Aorta (tissue), 5 donors: ENCODE measurements at regions not wholly inside any gene's neighbourhood (a gene's known extent, or its start where the extent isn't known, plus 50 kb on each side); places are given as distances from the start of the nearest gene placed in this dataset.

Experiments
- ATAC-seq: fragments of 200-7000 bp; cut with Tn5 transposase; one replicate; pipeline ENCODE4 v1.9.1; 2022; ENCODE audit warnings: moderate library complexity; ENCODE audit not compliant: low FRiP score
- DNase-seq, 2 donors: peaks; one replicate each; pipeline ENCODE4 v3.0.0-alpha.2; 2020
- H3K27ac ChIP-seq, 2 donors: one replicate each; pipeline ENCODE4 v1.5.1; 2013; ENCODE audit warnings: low read length in 2 of 2, mild to moderate bottlenecking in 2 of 2, moderate library complexity in 2 of 2, control low read depth in 1 of 2, inconsistent platforms in 1 of 2, low read depth in 1 of 2
- H3K27me3 ChIP-seq, 2 donors: one replicate each; pipeline ENCODE4 v1.6.1; 2013; ENCODE audit warnings: control low read depth in 1 of 2, low read length in 1 of 2, mild to moderate bottlenecking in 1 of 2, moderate library complexity in 1 of 2; ENCODE audit not compliant: insufficient read depth in 2 of 2, control insufficient read depth in 1 of 2
- H3K36me3 ChIP-seq, 2 donors: one replicate each; pipeline ENCODE4 v1.6.1; 2013; ENCODE audit warnings: control low read depth in 1 of 2, low read length in 1 of 2, mild to moderate bottlenecking in 1 of 2; ENCODE audit not compliant: insufficient read depth in 2 of 2, control insufficient read depth in 1 of 2
- H3K4me1 ChIP-seq, 2 donors: one replicate each; pipeline ENCODE4 v1.6.1; 2013; ENCODE audit warnings: low read length in 2 of 2, control low read depth in 1 of 2, mild to moderate bottlenecking in 1 of 2, moderate library complexity in 1 of 2; ENCODE audit not compliant: insufficient read depth in 2 of 2, control insufficient read depth in 1 of 2
- H3K4me3 ChIP-seq, 2 donors: one replicate each; pipeline ENCODE4 v1.5.1; 2013; ENCODE audit warnings: low read length in 2 of 2, control low read depth in 1 of 2, mild to moderate bottlenecking in 1 of 2
- H3K9me3 ChIP-seq: one replicate; pipeline ENCODE4 v1.6.1; 2013; ENCODE audit warnings: mild to moderate bottlenecking, low read length; ENCODE audit not compliant: control insufficient read depth
- whole genome bisulfite sequencing, 2 donors: extraction: QIAGEN DNeasy Blood & Tissue Kit; methylation state at CpG; one replicate each; pipeline ENCODE4 v1.1.7; 2013; 5-methylcytosine and 5-hydroxymethylcytosine counted together
- intact Hi-C, 2 donors: fragments of 100-400 bp; cut with DNase I; formaldehyde crosslinking; loops; one replicate each; pipeline versions ENCODE4 v1.14.2 to v1.15.0; 2022
- donor health status: healthy with polysubstance abuse.
- donor health status: Bipolar disorder and iron deficiency.
- donor health status: DM: no; HTN: no; CAD: no.
- donor health status: DM: no; HTN: no; CAD: no.
- donor health status: DM: yes; HTN: yes; CAD: no.

DNA sequence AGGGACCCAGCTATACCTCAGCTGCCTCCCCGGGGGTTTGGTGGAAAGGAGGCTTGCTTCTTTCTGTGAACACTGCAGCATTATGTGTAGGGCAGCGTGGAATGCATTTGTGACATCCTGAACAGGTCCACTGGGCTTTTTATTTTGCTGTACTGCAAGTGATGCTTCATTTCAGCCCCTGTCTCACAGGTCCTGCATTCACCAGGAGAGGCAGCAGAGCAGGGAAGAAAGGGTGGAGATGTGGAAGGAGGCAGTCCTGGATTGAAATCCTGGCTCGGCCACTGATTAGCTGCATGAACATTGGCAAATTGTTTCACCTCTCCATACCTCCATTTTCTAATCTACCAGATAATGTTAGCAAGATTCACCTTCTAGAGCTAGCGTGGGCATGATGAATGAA is 77.9 kb upstream of the ZBTB18 start:
- no peak overlapping the region for H3K4me3 ChIP-seq
- no peaks in the 10 kb centered on the region for H3K4me1 ChIP-seq
- H3K36me3 ChIP-seq = no peaks in the 10 kb centered on the region
- intact Hi-C loops = no loop called here
- no peaks in the 10 kb centered on the region for H3K27me3 ChIP-seq
- no peaks in the 10 kb centered on the region for H3K9me3 ChIP-seq
- ATAC-seq (no peak), DNase-seq (no peak)
- 77% methylated on average over 4 of the region's 4 CpGs for whole genome bisulfite sequencing, 2 donors
- no peak overlapping the region for H3K27ac ChIP-seq

- no peak for ATAC-seq
Measured at GRCh38 chr1:243970077-243970476, 81.0 kb upstream of the ZBTB18 start.

DNA sequence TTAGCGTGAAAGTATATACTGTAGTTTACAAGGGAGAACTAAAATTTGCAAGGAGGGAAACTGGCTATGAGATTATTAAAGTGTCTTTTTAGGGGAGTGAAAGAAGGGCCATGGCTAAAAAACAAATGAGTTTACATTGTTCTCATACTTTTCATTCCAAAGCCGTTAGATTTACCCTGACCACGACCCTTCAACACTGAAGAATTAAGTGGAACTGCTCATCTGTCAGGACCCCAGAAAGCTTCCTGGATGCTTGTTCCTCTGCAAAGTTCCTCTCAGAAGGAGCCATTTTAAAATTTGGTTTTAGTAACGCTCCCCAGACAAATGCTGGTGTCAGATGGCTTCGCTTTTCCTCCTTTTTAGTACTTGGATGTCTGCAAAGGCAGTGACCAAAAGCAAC is 82.7 kb upstream of the ZBTB18 start:
- no peaks in the 10 kb centered on the region for H3K4me1 ChIP-seq
- DNase-seq = no peak
- 50 to 52% methylated on average over 5 of the region's 5 CpGs for WGBS, 2 donors

More at GRCh38 chr1:243970077-243970476, 81.0 kb upstream of the ZBTB18 start:
- intact Hi-C loops = no loop called here
- Histone ChIP-seq H3K4me3 (no peak overlapping the region), H3K9me3 (no peaks in the 10 kb centered on the region), H3K27me3 (no peaks in the 10 kb centered on the region), H3K4me1 (no peaks in the 10 kb centered on the region), H3K36me3 (no peaks in the 10 kb centered on the region), H3K27ac (no peak overlapping the region)
- DNase-seq = no peak
- WGBS, 2 donors = 96 to 100% methylated on average over 2 of the region's 2 CpGs

GRCh38 chr1:243964915-243965314 is 86.2 kb upstream of the ZBTB18 start:
- ATAC-seq (no peak), DNase-seq (no peak)
- no peaks in the 10 kb centered on the region for H3K27me3 ChIP-seq
- WGBS, 2 donors = 93 to 98% methylated on average over 2 of the region's 2 CpGs
- H3K4me1 ChIP-seq = no peaks in the 10 kb centered on the region
- H3K4me3 ChIP-seq = no peak overlapping the region
- H3K9me3 ChIP-seq = no peaks in the 10 kb centered on the region
- intact Hi-C loops = no loop called here
- no peaks in the 10 kb centered on the region for H3K36me3 ChIP-seq
- no peak overlapping the region for H3K27ac ChIP-seq

More for the DNA sequence above, 82.7 kb upstream of the ZBTB18 start:
- Histone ChIP-seq H3K27me3 (no peaks in the 10 kb centered on the region), H3K9me3 (no peaks in the 10 kb centered on the region), H3K27ac (no peak overlapping the region), H3K36me3 (no peaks in the 10 kb centered on the region), H3K4me3 (no peak overlapping the region)
- ATAC-seq = no peak
- intact Hi-C loops = no loop called here

DNA sequence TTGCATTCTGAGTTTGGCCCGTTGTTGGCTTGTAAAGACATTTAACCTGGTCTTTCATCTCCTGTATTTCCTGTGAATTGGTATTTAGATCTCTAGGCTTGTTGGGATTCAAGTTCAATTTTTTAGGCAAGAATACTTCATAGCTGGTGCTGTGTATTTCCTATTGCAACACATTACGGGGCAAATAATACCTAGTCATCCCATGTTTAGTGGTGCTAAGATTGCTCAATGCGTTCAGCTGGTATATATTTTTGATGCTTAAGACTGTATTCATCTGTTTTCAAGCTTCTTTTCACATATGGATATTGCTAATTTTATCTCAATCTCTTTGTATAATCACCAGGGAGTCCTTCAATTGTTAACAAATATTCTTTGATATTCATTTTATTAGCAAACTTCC is 87.5 kb upstream of the ZBTB18 start:
- Histone ChIP-seq H3K9me3 (no peaks in the 10 kb centered on the region), H3K36me3 (no peaks in the 10 kb centered on the region), H3K4me1 (no peaks in the 10 kb centered on the region), H3K27ac (no peak overlapping the region), H3K27me3 (no peaks in the 10 kb centered on the region), H3K4me3 (no peak overlapping the region)
- intact Hi-C loops = no loop called here
- WGBS, 2 donors = 89 to 92% methylated on average over 3 of the region's 3 CpGs
- ATAC-seq (no peak), DNase-seq (no peak)

DNA sequence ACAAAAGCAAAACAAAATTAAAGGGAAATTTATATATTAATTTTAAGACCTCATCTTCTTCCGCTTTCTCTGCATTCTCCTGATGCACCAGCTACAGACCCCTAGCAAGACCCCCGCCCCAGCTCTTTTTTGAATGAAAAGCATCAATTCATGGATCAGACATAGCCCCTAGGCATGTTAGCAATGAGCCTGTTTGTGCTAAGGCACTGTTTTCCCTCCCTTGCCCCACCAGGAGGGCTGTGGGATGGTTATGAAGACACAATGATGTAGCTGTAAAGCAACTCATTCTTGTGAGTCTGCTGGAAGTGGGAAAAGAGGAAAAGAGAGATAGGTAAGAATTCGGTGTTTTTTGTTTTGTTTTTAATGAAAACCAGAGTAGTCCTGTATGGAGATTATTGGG is 88.5 kb upstream of the ZBTB18 start:
- WGBS, 2 donors = 87 to 92% methylated on average over 3 of the region's 3 CpGs
- no peak for DNase-seq
- no peaks in the 10 kb centered on the region for H3K27me3 ChIP-seq
- intact Hi-C loops = no loop called here
- no peaks in the 10 kb centered on the region for H3K36me3 ChIP-seq
- no peaks in the 10 kb centered on the region for H3K4me1 ChIP-seq
- no peak for ATAC-seq
- no peak overlapping the region for H3K4me3 ChIP-seq
- H3K27ac ChIP-seq = no peak overlapping the region
- no peaks in the 10 kb centered on the region for H3K9me3 ChIP-seq

DNA sequence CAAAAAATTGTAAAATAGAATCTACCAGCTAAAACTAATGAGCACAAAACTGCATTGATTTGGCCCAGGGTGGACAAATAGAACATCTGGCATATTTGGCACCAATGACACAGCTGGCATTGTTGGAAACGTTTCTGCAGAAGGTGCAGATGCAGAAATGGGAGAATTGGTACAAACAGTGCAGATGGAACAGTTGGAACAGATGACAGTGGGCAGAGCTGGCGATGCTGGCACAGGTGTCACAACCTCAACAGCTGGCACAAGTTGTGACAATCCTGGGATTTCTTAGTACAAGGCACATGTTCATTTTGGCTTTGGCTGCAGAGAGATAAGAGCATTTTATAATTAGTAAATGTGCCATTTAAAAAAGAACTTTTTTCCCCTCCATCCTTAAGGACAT is 91.1 kb upstream of the ZBTB18 start:
- Histone ChIP-seq H3K4me3 (no peak overlapping the region), H3K27me3 (peaks cover 0 to 2% of the 10 kb centered on the region in 2 donors), H3K36me3 (no peaks in the 10 kb centered on the region), H3K27ac (no peak overlapping the region), H3K4me1 (no peaks in the 10 kb centered on the region), H3K9me3 (no peaks in the 10 kb centered on the region)
- intact Hi-C loops = no loop called here
- 52 to 62% methylated on average over 2 of the region's 2 CpGs for WGBS, 2 donors
- no peak for DNase-seq
- ATAC-seq = no peak

GRCh38 chr1:243957141-243957540 is 93.9 kb upstream of the ZBTB18 start:
- peaks cover 0 to 2% of the 10 kb centered on the region in 2 donors for H3K27me3 ChIP-seq
- DNase-seq (no peak), ATAC-seq (no peak)
- H3K4me1 ChIP-seq = no peaks in the 10 kb centered on the region
- H3K27ac ChIP-seq = no peak overlapping the region
- intact Hi-C loops = no loop called here
- H3K36me3 ChIP-seq = no peaks in the 10 kb centered on the region
- H3K4me3 ChIP-seq = no peak overlapping the region
- H3K9me3 ChIP-seq = no peaks in the 10 kb centered on the region

- DNase-seq (no peak), ATAC-seq (no peak)
- H3K36me3 ChIP-seq = no peaks in the 10 kb centered on the region
- H3K4me3 ChIP-seq = no peak overlapping the region
- 55 to 68% methylated on average over 3 of the region's 3 CpGs for WGBS, 2 donors
- H3K27ac ChIP-seq = no peak overlapping the region
- intact Hi-C loops = no loop called here
- H3K27me3 ChIP-seq = peaks cover 0 to 2% of the 10 kb centered on the region in 2 donors
- H3K9me3 ChIP-seq = no peaks in the 10 kb centered on the region
- H3K4me1 ChIP-seq = no peaks in the 10 kb centered on the region
Measured at GRCh38 chr1:243956450-243956849, 94.6 kb upstream of the ZBTB18 start.
